HL-60 (cell line): ENCODE measurements at regions not wholly inside any gene's neighbourhood (a gene's known extent, or its start where the extent isn't known, plus 50 kb on each side); places are given as distances from the start of the nearest gene placed in this dataset.

ENCODE experiments used
- GABPA ChIP-seq: IDR thresholded peaks from 2 replicates; pipeline ENCODE4 v1.6.1; 2012; ENCODE audit warnings: low read depth
- POLR2AphosphoS5 ChIP-seq: IDR thresholded peaks from 2 replicates; pipeline ENCODE4 v1.6.1; 2012; ENCODE audit warnings: low read depth
- SPI1 ChIP-seq: IDR thresholded peaks from 2 replicates; pipeline ENCODE4 v1.6.1; 2012; ENCODE audit warnings: low read depth, mild to moderate bottlenecking, borderline replicate concordance
- TF ChIP-seq, protein P1 (sequence below): IDR thresholded peaks from one replicate; pipeline ENCODE4 v1.5.1; 2011; ENCODE audit warnings: low read length, control low read depth, inconsistent platforms; ENCODE audit not compliant: insufficient read depth
- TF ChIP-seq, protein P2 (sequence below): IDR thresholded peaks from 2 replicates; pipeline ENCODE4 v1.6.1; 2012; ENCODE audit warnings: low read depth; ENCODE audit not compliant: insufficient replicate concordance

DNA sequence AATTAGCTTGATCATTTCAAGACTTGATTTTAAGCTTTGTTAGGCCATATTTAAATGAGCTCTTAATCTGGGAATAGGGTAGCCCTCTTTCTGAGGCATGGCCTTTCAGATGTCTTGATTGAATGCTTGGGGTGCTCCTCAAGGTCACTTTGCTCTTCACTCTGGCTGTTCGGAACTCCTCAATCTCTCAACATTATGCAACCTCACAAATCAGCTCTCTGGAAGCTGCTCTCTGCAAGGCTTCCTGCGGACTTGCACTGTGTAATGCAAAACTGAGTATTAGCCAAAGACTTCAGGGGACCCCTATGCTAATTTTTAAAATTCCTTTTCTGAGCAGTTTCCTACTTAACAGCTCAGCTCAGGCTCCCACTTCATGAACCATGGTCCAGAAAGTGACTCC is 398.3 kb downstream of the PRDM5 start:
- TF ChIP-seq POLR2AphosphoS5 (no peak), GABPA (no peak), SPI1 (no peak)
- TF ChIP-seq, protein P1, sequence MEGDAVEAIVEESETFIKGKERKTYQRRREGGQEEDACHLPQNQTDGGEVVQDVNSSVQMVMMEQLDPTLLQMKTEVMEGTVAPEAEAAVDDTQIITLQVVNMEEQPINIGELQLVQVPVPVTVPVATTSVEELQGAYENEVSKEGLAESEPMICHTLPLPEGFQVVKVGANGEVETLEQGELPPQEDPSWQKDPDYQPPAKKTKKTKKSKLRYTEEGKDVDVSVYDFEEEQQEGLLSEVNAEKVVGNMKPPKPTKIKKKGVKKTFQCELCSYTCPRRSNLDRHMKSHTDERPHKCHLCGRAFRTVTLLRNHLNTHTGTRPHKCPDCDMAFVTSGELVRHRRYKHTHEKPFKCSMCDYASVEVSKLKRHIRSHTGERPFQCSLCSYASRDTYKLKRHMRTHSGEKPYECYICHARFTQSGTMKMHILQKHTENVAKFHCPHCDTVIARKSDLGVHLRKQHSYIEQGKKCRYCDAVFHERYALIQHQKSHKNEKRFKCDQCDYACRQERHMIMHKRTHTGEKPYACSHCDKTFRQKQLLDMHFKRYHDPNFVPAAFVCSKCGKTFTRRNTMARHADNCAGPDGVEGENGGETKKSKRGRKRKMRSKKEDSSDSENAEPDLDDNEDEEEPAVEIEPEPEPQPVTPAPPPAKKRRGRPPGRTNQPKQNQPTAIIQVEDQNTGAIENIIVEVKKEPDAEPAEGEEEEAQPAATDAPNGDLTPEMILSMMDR, result no peak
- TF ChIP-seq, protein P2, sequence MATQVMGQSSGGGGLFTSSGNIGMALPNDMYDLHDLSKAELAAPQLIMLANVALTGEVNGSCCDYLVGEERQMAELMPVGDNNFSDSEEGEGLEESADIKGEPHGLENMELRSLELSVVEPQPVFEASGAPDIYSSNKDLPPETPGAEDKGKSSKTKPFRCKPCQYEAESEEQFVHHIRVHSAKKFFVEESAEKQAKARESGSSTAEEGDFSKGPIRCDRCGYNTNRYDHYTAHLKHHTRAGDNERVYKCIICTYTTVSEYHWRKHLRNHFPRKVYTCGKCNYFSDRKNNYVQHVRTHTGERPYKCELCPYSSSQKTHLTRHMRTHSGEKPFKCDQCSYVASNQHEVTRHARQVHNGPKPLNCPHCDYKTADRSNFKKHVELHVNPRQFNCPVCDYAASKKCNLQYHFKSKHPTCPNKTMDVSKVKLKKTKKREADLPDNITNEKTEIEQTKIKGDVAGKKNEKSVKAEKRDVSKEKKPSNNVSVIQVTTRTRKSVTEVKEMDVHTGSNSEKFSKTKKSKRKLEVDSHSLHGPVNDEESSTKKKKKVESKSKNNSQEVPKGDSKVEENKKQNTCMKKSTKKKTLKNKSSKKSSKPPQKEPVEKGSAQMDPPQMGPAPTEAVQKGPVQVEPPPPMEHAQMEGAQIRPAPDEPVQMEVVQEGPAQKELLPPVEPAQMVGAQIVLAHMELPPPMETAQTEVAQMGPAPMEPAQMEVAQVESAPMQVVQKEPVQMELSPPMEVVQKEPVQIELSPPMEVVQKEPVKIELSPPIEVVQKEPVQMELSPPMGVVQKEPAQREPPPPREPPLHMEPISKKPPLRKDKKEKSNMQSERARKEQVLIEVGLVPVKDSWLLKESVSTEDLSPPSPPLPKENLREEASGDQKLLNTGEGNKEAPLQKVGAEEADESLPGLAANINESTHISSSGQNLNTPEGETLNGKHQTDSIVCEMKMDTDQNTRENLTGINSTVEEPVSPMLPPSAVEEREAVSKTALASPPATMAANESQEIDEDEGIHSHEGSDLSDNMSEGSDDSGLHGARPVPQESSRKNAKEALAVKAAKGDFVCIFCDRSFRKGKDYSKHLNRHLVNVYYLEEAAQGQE, result no peak
